ENCODE measurements at regions not wholly inside any gene's neighbourhood (a gene's known extent, or its start where the extent isn't known, plus 50 kb on each side); places are given as distances from the start of the nearest gene placed in this dataset.

- TF ChIP-seq CEBPB (IDR thresholded peaks at IDR 0.05; ENCODE audit: borderline replicate concordance in 1 of 2, low read depth in 2 of 2, low read length in 2 of 2) (no peak), CTCF (IDR thresholded peaks at IDR 0.05 in 2 of 3, conservative IDR thresholded peaks at IDR 0.05 in 1 of 3; ENCODE audit: control insufficient read depth in 2 of 3, extremely low read depth in 1 of 3, insufficient read depth in 1 of 3, low read depth in 3 of 3, low read length in 3 of 3) (no peak), SP1 (IDR thresholded peaks at IDR 0.05; ENCODE audit: low read depth, low read length) (no peak), SKIL (IDR thresholded peaks at IDR 0.05; ENCODE audit: low read depth, poor library complexity, severe bottlenecking) (no peak), MAX (IDR thresholded peaks at IDR 0.05; ENCODE audit: low read depth, low read length) (no peak), YY1 (IDR thresholded peaks at IDR 0.05; ENCODE audit: low read depth, low read length) (no peak), RELA (IDR thresholded peaks at IDR 0.05; ENCODE audit: borderline replicate concordance, partially characterized antibody) (no peak), TCF12 (IDR thresholded peaks at IDR 0.05; ENCODE audit: low read depth, low read length) (no peak), ATF2 (IDR thresholded peaks at IDR 0.05; ENCODE audit: low read length) (no peak), CBX3 (IDR thresholded peaks at IDR 0.05; ENCODE audit: borderline replicate concordance, low read depth) (no peak), STAT1 (conservative IDR thresholded peaks at IDR 0.05) (no peak), BCL11A (IDR thresholded peaks at IDR 0.05; ENCODE audit: low read depth, low read length) (no peak)
Measured at GRCh38 chr4:138087066-138087719, 155.0 kb downstream of the SLC7A11 start.

Measured in GM12878 (cell line).